HG03097 (cell line): ENCODE measurements at regions not wholly inside any gene's neighbourhood (a gene's known extent, or its start where the extent isn't known, plus 50 kb on each side); places are given as distances from the start of the nearest gene placed in this dataset.
"Not testable (repeated sequence)": the region's sequence is repeated elsewhere in the genome, so short reads cannot be mapped to it uniquely, and the experiment has no call there.

Experiments used
- ATAC-seq: cut with Tn5 transposase; IDR thresholded peaks from one replicate; pipeline ENCODE4 v1.9.1; 2021; ENCODE audit not compliant: unreplicated experiment, low FRiP score

- ATAC-seq: no peak
These were observed 293.1 kb downstream of the TRIML1 start for GRCh38 chr4:188432328-188432727.

DNA sequence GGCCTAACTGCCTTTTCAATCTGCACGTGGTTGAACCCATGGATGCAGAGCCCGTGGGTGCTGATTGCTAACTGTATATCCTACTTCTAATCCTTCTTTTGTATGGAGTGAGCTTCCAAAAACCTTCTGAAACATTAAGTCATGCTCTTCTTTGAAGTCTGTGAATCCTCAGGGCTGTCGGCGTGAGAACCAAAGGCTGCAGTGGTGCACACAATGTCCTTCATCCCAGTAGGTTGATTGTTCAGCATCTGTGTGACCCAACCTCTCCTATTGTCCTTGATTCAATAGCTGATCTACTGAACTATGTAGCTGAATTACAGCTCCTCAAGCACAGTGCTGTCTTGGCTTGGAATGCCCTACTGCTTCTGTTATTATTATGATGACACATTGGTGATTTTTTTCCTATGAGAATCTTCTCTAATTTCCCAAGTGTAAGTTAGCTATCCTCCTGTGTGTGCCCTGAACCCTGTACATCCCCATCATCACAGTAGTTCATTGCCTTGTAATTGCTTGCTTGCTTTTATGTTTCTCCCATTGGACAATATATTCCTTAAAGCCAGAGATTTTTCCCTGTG lies 294.6 kb downstream of the TRIML1 start:
- ATAC-seq: no peak

DNA sequence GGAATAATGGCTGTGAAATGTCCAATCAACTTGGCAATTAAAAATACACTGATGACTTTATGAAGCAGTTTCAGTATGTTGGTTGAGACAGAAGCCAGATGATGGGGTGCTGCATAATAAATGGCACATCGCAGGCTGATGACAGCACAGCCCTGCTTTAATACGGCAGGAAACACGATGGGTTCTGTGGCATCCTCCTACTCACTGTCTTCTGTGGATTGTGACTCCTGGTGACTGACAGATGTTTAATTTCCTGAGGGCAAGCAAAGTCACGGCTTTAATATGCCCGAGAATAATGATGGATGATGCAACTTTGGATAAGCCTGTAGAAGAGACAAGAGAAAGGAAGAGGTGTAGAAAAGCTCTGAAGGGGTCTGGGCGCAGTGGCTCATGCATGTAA lies 295.4 kb downstream of the TRIML1 start:
- ATAC-seq: no peak

- no peak for ATAC-seq
These were observed 296.1 kb downstream of the TRIML1 start for GRCh38 chr4:188435381-188435780.

DNA sequence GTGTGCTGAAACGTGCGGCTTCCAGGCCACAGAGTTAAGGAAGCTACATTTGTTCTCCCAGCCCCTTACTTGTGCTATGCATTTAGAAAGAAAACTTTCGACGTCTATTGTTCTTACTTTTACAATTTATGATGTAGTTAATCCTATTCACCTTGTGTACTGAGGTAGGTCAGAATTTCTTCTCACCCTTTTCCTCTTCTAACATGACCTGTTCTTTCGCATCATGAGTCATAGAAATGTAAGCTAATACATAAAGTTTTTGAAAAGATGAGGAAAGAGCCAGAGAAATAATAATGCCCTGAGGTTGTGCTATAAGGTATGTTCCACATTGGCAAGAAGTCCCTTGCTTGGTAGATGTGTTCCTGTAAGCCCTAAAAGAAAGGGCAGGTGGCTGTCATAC lies 298.3 kb downstream of the TRIML1 start:
- ATAC-seq: no peak

- ATAC-seq: not testable (repeated sequence)
These were observed 299.2 kb downstream of the TRIML1 start for GRCh38 chr4:188438391-188438824.

GRCh38 chr4:188439641-188440311 lies 300.5 kb downstream of the TRIML1 start:
- no peak for ATAC-seq

DNA sequence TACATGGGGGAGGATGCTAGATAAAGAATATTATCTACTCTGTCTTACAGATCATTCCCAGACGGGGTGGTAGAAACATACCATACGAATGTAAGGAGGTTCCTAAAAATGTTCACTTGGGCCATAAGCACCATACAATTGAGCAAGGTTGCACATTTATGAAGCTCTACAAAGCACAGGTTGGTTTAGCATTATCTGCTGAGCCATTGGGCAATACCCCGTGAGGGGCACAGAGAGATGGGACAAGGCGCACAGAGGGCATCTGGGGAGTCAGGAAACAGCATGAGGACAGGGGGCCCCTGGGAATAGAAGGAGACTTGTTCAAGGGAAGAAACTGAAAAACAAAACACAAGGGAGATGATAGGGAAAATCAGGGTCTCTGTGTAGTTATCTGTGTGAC lies 305.3 kb downstream of the TRIML1 start:
- no peak for ATAC-seq

GRCh38 chr4:188448996-188449395 lies 309.8 kb downstream of the TRIML1 start:
- ATAC-seq: not testable (repeated sequence)

DNA sequence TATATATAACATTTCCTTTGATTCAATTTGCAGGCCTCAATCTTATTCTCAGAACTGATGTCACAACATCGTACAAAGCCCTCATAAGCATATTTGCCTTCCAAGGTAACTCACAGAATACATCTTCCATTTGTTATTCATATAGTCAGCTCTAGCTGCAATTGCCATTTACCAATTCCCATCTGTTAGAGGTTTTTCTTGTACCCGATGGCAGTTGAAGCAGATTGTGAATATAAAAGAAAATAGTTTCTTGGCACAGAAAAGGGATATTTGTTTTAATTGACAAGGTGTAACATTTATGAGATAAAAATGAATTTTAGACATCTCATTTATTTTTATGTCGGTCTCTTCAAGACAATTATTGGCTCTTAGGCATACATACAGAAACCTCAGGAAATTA lies 311.3 kb downstream of the TRIML1 start:
- ATAC-seq: no peak

- ATAC-seq: no peak
These were observed 312.9 kb downstream of the TRIML1 start for GRCh38 chr4:188452097-188452496.

GRCh38 chr4:188454575-188454974 lies 315.3 kb downstream of the TRIML1 start:
- ATAC-seq: no peak

GRCh38 chr4:188455062-188455752 lies 316.0 kb downstream of the TRIML1 start:
- no peak for ATAC-seq

GRCh38 chr4:188459381-188459780 lies 320.1 kb downstream of the TRIML1 start:
- no peak for ATAC-seq

GRCh38 chr4:188463909-188464308 lies 324.7 kb downstream of the TRIML1 start:
- no peak for ATAC-seq

DNA sequence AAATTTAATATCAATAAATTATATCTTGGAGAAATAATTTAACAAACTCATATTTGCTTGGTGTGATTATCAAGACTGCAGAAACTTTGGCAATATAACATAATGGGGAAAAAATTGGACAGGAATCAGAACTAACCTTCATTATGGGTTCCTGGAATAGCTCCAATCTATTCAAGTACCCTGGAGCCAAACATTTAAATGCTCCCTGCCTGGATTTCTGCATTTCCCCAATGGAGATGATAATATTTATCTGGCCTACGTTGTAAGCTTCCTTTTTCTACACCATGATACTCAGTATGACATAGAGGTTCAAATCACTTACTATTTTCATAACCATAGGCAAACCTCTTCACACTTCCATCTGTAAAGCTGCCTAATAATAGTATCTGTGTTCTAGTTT lies 326.8 kb downstream of the TRIML1 start:
- no peak for ATAC-seq

DNA sequence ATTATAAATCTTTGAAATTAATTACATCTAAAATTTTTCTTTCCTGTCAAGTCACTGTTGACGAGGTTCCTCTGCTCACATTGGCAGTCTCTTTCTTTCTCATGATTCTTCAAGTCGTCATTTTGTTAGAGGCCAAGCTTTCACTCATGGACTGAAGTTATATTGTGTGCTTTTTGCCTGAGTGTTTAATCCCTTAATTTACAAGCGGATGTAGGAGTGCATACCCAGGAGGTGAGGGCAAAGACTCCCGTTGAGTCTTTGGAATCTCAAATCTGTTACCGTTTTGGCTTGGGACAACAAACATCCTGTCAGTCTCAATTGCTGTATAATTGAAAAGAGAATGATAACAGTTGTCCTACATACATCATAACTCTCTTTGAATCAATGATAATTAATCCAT lies 345.0 kb downstream of the TRIML1 start:
- no peak for ATAC-seq

DNA sequence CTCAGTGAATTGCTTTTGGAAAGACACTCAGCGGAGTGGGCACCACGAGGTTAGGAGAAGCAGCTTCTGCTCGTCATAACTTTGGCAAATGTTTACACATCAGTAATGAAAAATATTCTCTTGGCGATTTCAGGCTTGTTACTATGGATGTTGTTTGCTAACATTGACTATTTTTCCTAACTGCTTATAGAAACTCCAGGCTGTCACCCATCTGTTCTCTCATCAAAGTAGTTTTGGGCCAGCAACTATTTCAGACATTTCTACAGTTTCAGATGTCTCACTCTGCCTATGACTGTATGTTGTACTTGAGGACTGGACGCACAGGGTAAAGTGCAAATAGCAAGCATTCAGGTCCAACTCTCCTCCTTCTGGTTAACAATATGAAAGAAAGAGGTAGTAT lies 346.7 kb downstream of the TRIML1 start:
- ATAC-seq: no peak

DNA sequence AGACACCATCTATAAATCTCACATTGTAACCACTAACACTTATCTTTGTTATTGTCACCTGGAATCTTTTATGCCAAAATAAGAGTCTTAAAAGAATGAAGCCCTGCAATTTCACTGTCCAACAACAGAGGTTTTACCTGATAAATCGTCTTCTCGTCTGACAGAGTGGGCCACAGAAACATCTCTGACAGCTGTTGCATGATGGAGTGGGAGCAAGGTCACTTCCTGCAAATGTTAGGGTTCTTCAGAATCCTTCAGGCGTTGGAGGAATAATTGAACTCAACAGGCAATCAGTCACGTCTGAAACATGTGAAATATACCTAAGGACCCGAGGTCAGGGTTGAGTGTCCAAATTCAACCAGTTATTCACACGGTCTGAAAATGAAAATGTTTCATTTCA lies 353.6 kb downstream of the TRIML1 start:
- no peak for ATAC-seq

DNA sequence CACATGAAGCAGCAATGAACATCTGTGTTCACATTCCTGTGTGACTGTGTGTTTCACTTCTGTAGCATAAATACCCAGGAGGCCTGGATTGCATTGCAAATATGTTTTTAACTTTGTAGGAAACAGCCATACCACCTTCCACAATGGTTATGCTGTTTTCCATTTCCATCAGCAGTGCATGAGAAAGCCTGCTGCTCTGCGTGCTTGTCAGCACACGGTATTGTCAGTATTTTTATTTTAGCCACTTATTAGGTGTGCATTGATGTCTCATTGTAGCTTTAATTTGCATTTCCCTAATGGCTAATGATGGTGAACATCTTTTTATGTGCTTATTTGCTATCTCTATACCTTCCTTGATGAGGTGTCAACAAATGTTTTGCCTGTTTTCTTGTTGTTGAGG lies 355.9 kb downstream of the TRIML1 start:
- ATAC-seq: no peak

DNA sequence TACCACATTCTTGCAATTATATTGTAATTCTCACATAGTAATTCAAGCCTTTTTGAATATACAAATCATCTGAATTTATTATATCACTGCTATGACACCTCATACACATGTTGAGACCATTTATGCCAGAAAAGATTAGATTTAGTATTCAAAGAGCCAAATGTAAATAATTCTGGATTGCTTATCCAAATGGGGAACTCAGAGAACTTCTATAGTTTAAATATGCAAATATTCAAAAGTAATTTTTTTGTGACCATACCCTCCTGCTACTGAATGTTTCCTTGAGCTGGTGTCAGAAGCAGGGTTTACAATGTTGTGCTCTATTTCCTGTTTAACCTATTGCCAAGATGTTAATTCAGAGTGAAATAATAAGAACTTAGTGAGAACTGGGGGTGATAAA lies 372.2 kb downstream of the TRIML1 start:
- no peak for ATAC-seq

DNA sequence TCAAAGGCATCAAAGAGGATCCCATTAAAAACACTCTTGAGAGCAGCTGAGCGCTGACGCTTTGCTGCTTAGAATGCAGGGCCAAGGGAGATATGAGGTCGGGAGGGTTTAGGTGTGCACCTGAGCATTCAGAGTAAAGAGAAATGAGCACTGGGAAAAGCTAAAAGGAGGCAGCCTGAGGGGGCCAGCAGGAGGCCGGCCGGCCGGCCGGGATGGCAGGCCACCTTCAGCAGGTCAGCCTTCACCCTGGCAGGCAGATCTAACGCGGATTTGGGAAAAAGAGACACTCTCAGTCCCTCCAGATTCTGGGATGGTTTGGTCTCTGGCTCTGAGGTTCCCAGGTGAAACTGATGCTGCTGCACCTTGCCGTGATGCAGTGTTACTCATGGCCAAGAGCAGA lies 393.5 kb downstream of the TRIML1 start:
- no peak for ATAC-seq
